Heart left ventricle (tissue), 16 donors: ENCODE measurements at regions not wholly inside any gene's neighbourhood (a gene's known extent, or its start where the extent isn't known, plus 50 kb on each side); places are given as distances from the start of the nearest gene placed in this dataset.
A peak's percentile ranks its signal among the peaks of the same experiment; 100 is the strongest.
"Not testable (repeated sequence)": the region's sequence is repeated elsewhere in the genome, so short reads cannot be mapped to it uniquely, and the experiment has no call there.

ENCODE experiments used
- ATAC-seq, 4 donors: fragments of 200-7000 bp; cut with Tn5 transposase; one replicate each; pipeline ENCODE4 v1.9.1; 2020 to 2022; ENCODE audit warnings: moderate library complexity in 4 of 4, mild to moderate bottlenecking in 3 of 4, moderate number of reproducible peaks in 1 of 4
- DNase-seq, 5 donors: peaks; one replicate each; pipeline ENCODE4 v3.0.0-alpha.2; 2020
- H3K27ac ChIP-seq, 12 donors: fragments of 200-600 bp; sonication (generic) in 4 of 12; one replicate each; pipeline versions ENCODE4 v1.5.0 to v1.8.0; 2016 to 2022; ENCODE audit warnings: mild to moderate bottlenecking in 2 of 12
- H3K27me3 ChIP-seq, 9 donors: fragments of 200-600 bp; sonication (generic) in 2 of 9; one replicate each; pipeline versions ENCODE4 v1.5.1 to v1.8.0; 2016 to 2022; ENCODE audit warnings: mild to moderate bottlenecking in 3 of 9
- H3K36me3 ChIP-seq, 9 donors: fragments of 200-600 bp; sonication (generic) in 2 of 9; one replicate each; pipeline versions ENCODE4 v1.5.0 to v1.8.0; 2018 to 2022; ENCODE audit warnings: mild to moderate bottlenecking in 2 of 9
- H3K4me1 ChIP-seq, 12 donors: fragments of 200-600 bp; sonication (generic) in 4 of 12; one replicate each; pipeline versions ENCODE4 v1.5.0 to v1.8.0; 2016 to 2022; ENCODE audit warnings: mild to moderate bottlenecking in 3 of 12
- H3K4me3 ChIP-seq, 12 donors: fragments of 200-600 bp; sonication (generic) in 4 of 12; one replicate each; pipeline versions ENCODE4 v1.5.0 to v1.8.0; 2017 to 2022; ENCODE audit warnings: mild to moderate bottlenecking in 9 of 12, moderate library complexity in 4 of 12
- H3K9me3 ChIP-seq, 12 donors: fragments of 200-600 bp; sonication (generic) in 4 of 12; one replicate each; pipeline versions ENCODE4 v1.5.0 to v1.8.0; 2016 to 2022; ENCODE audit warnings: mild to moderate bottlenecking in 1 of 12
- CTCF ChIP-seq, 12 donors: fragments of 200-600 bp; sonication (generic) in 4 of 12; IDR thresholded peaks; one replicate each; pipeline versions ENCODE4 v1.5.0 to v1.8.0; 2018 to 2022; ENCODE audit warnings: antibody characterized with exemption in 12 of 12, mild to moderate bottlenecking in 5 of 12
- POLR2A ChIP-seq, 2 donors: fragments of 450-650 bp; IDR thresholded peaks; one replicate each; pipeline ENCODE4 v1.6.1; 2017; ENCODE audit warnings: antibody characterized with exemption in 2 of 2, mild to moderate bottlenecking in 2 of 2, moderate library complexity in 2 of 2
- WGBS, 4 donors: extraction: QIAGEN DNeasy Blood & Tissue Kit in 2 of 4; methylation state at CpG; one replicate each; pipeline versions ENCODE4 v1.1.5 to v1.1.7; 2013 to 2018; 5-methylcytosine and 5-hydroxymethylcytosine counted together
- intact Hi-C, 10 donors: fragments of 100-400 bp; cut with DNase I; formaldehyde crosslinking; loops; one replicate each; pipeline versions ENCODE4 v1.11.1 to v1.14.2; 2022
- donor health status: ischemic (EF 13 %, LVEDD 7.1; RV severe dilation, severe dysfunction).
- donor health status: healthy with polysubstance abuse.
- donor health status: DM: no; HTN: yes; CAD: no.
- donor health status: DM: no; HTN: no; CAD: no.
- donor health status: ischemic (EF 25% LVEDD 6.9; RV normal size, moderate dysfunction).
- donor health status: ischemic (EF 25% LVEDD 5.7; RV mildly dilated, moderate dysfunction).
- donor health status: healthy.
- donor health status: DM: yes; HTN: yes; CAD: no.
- donor health status: ischemic (EF 35%, LVEDD 5.7; RV mildly dilated, moderate dysfunction).
- donor health status: nonischemic (EF 11% LVEDD 7.7; RV severe dilation, severe dysfunction).
- donor health status: DM: yes; HTN: yes; CAD: no.
- donor health status: PGD.
- donor health status: ischemic (EF 29% LVEDD 5.4; RV normal size, mild dysfunction).
- donor health status: nonischemic (EF 23%, LVEDD 6.1; RV moderate dilation, normal function).

- H3K4me1 ChIP-seq: peaks cover 0 to 43% (median 29%) of the 10 kb centered on the region in 12 donors
- WGBS, 4 donors: 94 to 96% (median 95%) methylated on average over 3 of the region's 3 CpGs
- intact Hi-C loops: no loop called here
Measured at GRCh38 chr1:184832517-184832916, 77.9 kb upstream of the EDEM3 start.

GRCh38 chr1:184829496-184829895 is 74.8 kb upstream of the EDEM3 start:
- Histone ChIP-seq H3K27ac (peak overlapping the region in 8 of 12 donors; percentile 6 to 90 (median 86)), H3K4me1 (peaks cover 0 to 56% (median 43%) of the 10 kb centered on the region in 12 donors), H3K36me3 (peaks cover 0 to 27% (median 16%) of the 10 kb centered on the region in 9 donors)
- DNase-seq, H3K27me3 ChIP-seq, H3K9me3 ChIP-seq, H3K4me3 ChIP-seq, ATAC-seq: not testable (repeated sequence)
- intact Hi-C loops: loop anchor here in 6 of 10 donors (5.0 to 10.0 kb wide), 8 partner anchors 33 to 143 kb away; partner anchors contain the start of gene NIBAN1 (in 2 of the 6)
- 73 to 87% (median 84%) methylated on average over 6 of the region's 6 CpGs for WGBS, 4 donors

More at GRCh38 chr1:184832517-184832916, 77.9 kb upstream of the EDEM3 start:
- Histone ChIP-seq H3K36me3 (peaks cover 0 to 30% (median 16%) of the 10 kb centered on the region in 9 donors), H3K4me3 (no peak overlapping the region), H3K27me3 (no peaks in the 10 kb centered on the region), H3K9me3 (peaks cover 0 to 6% (median 0%) of the 10 kb centered on the region in 12 donors), H3K27ac (no peak overlapping the region)
- TF ChIP-seq POLR2A (IDR thresholded peaks at IDR 0.05) (no peak), CTCF (IDR thresholded peaks at IDR 0.05) (no peak)
- DNase-seq (no peak), ATAC-seq (no peak)

- H3K4me1 ChIP-seq: peaks cover 5 to 67% (median 49%) of the 10 kb centered on the region in 12 donors
- 73 to 78% (median 76%) methylated on average over 2 of the region's 2 CpGs for WGBS, 4 donors
- H3K27ac ChIP-seq: peak overlapping the region; percentile 50 to 96 (median 86)
- H3K4me3 ChIP-seq: no peak overlapping the region
- intact Hi-C loops: loop anchor here in 6 of 10 donors (5.0 to 10.0 kb wide), 8 partner anchors 34 to 144 kb away; partner anchors contain the start of gene NIBAN1 (in 2 of the 6)
- H3K27me3 ChIP-seq: no peaks in the 10 kb centered on the region
- DNase-seq (no peak), ATAC-seq (peak in 2 of 4 donors; percentile 3 to 5)
- no peaks in the 10 kb centered on the region for H3K9me3 ChIP-seq
- TF ChIP-seq CTCF (IDR thresholded peaks at IDR 0.05) (no peak), POLR2A (IDR thresholded peaks at IDR 0.05) (no peak)
- peaks cover 0 to 37% (median 23%) of the 10 kb centered on the region in 9 donors for H3K36me3 ChIP-seq
Measured at GRCh38 chr1:184828369-184828717, 73.7 kb upstream of the EDEM3 start.

GRCh38 chr1:184827600-184828368 is 73.1 kb upstream of the EDEM3 start:
- H3K9me3 ChIP-seq: no peaks in the 10 kb centered on the region
- H3K4me3 ChIP-seq: no peak overlapping the region
- no peaks in the 10 kb centered on the region for H3K27me3 ChIP-seq
- H3K4me1 ChIP-seq: peaks cover 5 to 72% (median 51%) of the 10 kb centered on the region in 12 donors
- peak overlapping the region; percentile 50 to 96 (median 86) for H3K27ac ChIP-seq
- peak; percentile 85 to 90 (median 88) for ATAC-seq
- no peak for TF ChIP-seq POLR2A (IDR thresholded peaks at IDR 0.05)
- no peak for TF ChIP-seq CTCF (IDR thresholded peaks at IDR 0.05)
- no peak for DNase-seq
- 48 to 64% (median 58%) methylated on average over 8 of the region's 8 CpGs for WGBS, 4 donors
- intact Hi-C loops: loop anchor here in 6 of 10 donors (5.0 to 10.0 kb wide), 8 partner anchors 35 to 145 kb away; partner anchors contain the start of gene NIBAN1 (in 2 of the 6)
- H3K36me3 ChIP-seq: peaks cover 0 to 40% (median 29%) of the 10 kb centered on the region in 9 donors
